ENCODE measurements at regions not wholly inside any gene's neighbourhood (a gene's known extent, or its start where the extent isn't known, plus 50 kb on each side); places are given as distances from the start of the nearest gene placed in this dataset.
"Not testable (repeated sequence)": the region's sequence is repeated elsewhere in the genome, so short reads cannot be mapped to it uniquely, and the experiment has no call there.

GRCh38 chr5:128813317-128814070, 151.8 kb upstream of the SLC27A6 start:
- no peak for DNase-seq

- DNase-seq: no peak
Measured at GRCh38 chr5:128815201-128815600, 150.1 kb upstream of the SLC27A6 start.

- DNase-seq: no peak
Measured at GRCh38 chr5:128825826-128826225, 139.5 kb upstream of the SLC27A6 start.

GRCh38 chr5:128826275-128826674, 139.0 kb upstream of the SLC27A6 start:
- no peak for DNase-seq

- no peak for DNase-seq
Measured at GRCh38 chr5:128836571-128836970, 128.7 kb upstream of the SLC27A6 start.

GRCh38 chr5:128838623-128839022, 126.7 kb upstream of the SLC27A6 start:
- no peak for DNase-seq

GRCh38 chr5:128842241-128842640, 123.0 kb upstream of the SLC27A6 start:
- no peak for DNase-seq

GRCh38 chr5:128844354-128844923, 120.8 kb upstream of the SLC27A6 start:
- no peak for DNase-seq

- no peak for DNase-seq
Measured at GRCh38 chr5:128850049-128850448, 115.2 kb upstream of the SLC27A6 start.

GRCh38 chr5:128854931-128855330, 110.4 kb upstream of the SLC27A6 start:
- DNase-seq: no peak

GRCh38 chr5:128857076-128857677, 108.1 kb upstream of the SLC27A6 start:
- no peak for DNase-seq

GRCh38 chr5:128858995-128859394, 106.3 kb upstream of the SLC27A6 start:
- DNase-seq: no peak

GRCh38 chr5:128861155-128861554, 104.1 kb upstream of the SLC27A6 start:
- not testable (repeated sequence) for DNase-seq

GRCh38 chr5:128869970-128870369, 95.3 kb upstream of the SLC27A6 start:
- no peak for DNase-seq

- DNase-seq: no peak
Measured at GRCh38 chr5:128870373-128870772, 94.9 kb upstream of the SLC27A6 start.

GRCh38 chr5:128870923-128871322, 94.4 kb upstream of the SLC27A6 start:
- DNase-seq: no peak

- DNase-seq: no peak
Measured at GRCh38 chr5:128876569-128877382, 88.5 kb upstream of the SLC27A6 start.

GRCh38 chr5:128877476-128877875, 87.8 kb upstream of the SLC27A6 start:
- no peak for DNase-seq

GRCh38 chr5:128881502-128882018, 83.7 kb upstream of the SLC27A6 start:
- no peak for DNase-seq

- DNase-seq: no peak
Measured at GRCh38 chr5:128885649-128886255, 79.5 kb upstream of the SLC27A6 start.

GRCh38 chr5:128895122-128895521, 70.2 kb upstream of the SLC27A6 start:
- no peak for DNase-seq

- no peak for DNase-seq
Measured at GRCh38 chr5:128896675-128897074, 68.6 kb upstream of the SLC27A6 start.

- no peak for DNase-seq
Measured at GRCh38 chr5:128903550-128903949, 61.7 kb upstream of the SLC27A6 start.

Measured in T-helper 1 cell (primary cell).